ENCODE measurements at regions not wholly inside any gene's neighbourhood (a gene's known extent, or its start where the extent isn't known, plus 50 kb on each side); places are given as distances from the start of the nearest gene placed in this dataset.

DNA sequence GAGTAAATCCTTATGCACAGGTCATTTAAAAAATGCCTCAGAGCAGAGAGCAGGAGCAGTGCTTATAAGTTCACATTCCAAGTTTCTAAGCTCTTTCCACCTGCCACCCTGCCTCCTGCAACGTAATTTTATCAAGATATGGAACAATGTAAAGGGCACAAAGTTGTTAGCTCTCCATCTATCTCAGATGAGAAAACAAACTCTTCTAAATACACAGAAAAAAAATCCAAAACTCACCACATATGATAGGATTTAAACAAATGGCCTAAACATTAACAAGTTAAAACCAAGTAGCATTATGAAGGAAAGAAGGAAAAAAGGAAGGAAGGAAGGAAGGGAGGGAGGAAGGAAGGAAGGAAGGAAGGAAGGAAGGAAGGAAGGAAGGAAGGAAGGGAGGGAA, 1132.8 kb downstream of the GRM8 start:
- no peak overlapping the region for H2AFZ ChIP-seq
- H3K4me3 ChIP-seq: no peak overlapping the region
- no peaks in the 10 kb centered on the region for H3K9me2 ChIP-seq (replicated peaks; ENCODE audit: insufficient read depth)
- H3K27ac ChIP-seq: no peak overlapping the region
- H3K79me2 ChIP-seq: no peaks in the 10 kb centered on the region
- TF ChIP-seq EZH2phosphoT487 (IDR thresholded peaks at IDR 0.05; ENCODE audit: low read depth, severe bottlenecking, unreplicated experiment) (no peak), EZH2 (IDR thresholded peaks at IDR 0.05; ENCODE audit: borderline replicate concordance) (no peak)
- TF ChIP-seq, protein P1, sequence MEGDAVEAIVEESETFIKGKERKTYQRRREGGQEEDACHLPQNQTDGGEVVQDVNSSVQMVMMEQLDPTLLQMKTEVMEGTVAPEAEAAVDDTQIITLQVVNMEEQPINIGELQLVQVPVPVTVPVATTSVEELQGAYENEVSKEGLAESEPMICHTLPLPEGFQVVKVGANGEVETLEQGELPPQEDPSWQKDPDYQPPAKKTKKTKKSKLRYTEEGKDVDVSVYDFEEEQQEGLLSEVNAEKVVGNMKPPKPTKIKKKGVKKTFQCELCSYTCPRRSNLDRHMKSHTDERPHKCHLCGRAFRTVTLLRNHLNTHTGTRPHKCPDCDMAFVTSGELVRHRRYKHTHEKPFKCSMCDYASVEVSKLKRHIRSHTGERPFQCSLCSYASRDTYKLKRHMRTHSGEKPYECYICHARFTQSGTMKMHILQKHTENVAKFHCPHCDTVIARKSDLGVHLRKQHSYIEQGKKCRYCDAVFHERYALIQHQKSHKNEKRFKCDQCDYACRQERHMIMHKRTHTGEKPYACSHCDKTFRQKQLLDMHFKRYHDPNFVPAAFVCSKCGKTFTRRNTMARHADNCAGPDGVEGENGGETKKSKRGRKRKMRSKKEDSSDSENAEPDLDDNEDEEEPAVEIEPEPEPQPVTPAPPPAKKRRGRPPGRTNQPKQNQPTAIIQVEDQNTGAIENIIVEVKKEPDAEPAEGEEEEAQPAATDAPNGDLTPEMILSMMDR (IDR thresholded peaks at IDR 0.05; ENCODE audit: poor library complexity): no peak
- WGBS (ENCODE audit: low lambda C conversion rate, missing lambda C conversion rate): 60% methylated on average over 1 of the region's 1 CpG
- no peak for DNase-seq (ENCODE audit: low spot score)
- no peaks in the 10 kb centered on the region for H3K4me1 ChIP-seq (ENCODE audit: insufficient read depth)
- H3K36me3 ChIP-seq (replicated peaks; ENCODE audit: insufficient read depth, low read depth): no peaks in the 10 kb centered on the region
- H3K9me3 ChIP-seq (ENCODE audit: low read depth): no peaks in the 10 kb centered on the region
- no peak overlapping the region for H3K4me2 ChIP-seq
- H4K20me1 ChIP-seq (ENCODE audit: insufficient read depth, poor library complexity, severe bottlenecking): no peaks in the 10 kb centered on the region
- H3K27me3 ChIP-seq: no peaks in the 10 kb centered on the region

DNA sequence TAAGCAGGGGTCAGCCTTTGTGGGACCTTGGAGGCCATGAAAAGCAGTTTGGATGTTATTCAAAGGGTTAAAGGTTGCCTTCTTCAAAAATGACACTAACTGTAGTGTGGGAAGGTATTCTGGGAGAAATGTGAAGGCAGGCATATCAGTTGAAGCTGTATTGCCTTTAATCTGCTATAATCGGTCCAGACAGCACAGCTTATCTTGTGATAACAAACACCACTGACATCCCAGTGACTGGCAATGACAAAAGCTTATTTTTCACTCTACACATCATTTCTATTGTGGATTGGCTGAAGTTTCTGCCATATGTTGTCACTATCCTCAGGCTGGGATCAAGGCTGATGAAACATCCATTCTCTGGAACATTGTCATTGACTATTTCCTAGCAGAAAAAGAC, 1149.2 kb downstream of the GRM8 start:
- DNase-seq (ENCODE audit: low spot score): no peak
- Histone ChIP-seq H3K27ac (no peak overlapping the region), H4K20me1 (ENCODE audit: insufficient read depth, poor library complexity, severe bottlenecking) (no peaks in the 10 kb centered on the region), H3K27me3 (no peaks in the 10 kb centered on the region), H3K9me3 (ENCODE audit: low read depth) (no peaks in the 10 kb centered on the region), H3K4me3 (no peak overlapping the region), H3K4me1 (ENCODE audit: insufficient read depth) (no peaks in the 10 kb centered on the region), H3K79me2 (no peaks in the 10 kb centered on the region), H3K4me2 (no peak overlapping the region), H3K36me3 (replicated peaks; ENCODE audit: insufficient read depth, low read depth) (no peaks in the 10 kb centered on the region), H3K9me2 (replicated peaks; ENCODE audit: insufficient read depth) (no peaks in the 10 kb centered on the region), H2AFZ (no peak overlapping the region)
- WGBS (ENCODE audit: low lambda C conversion rate, missing lambda C conversion rate): 15% methylated on average over 1 of the region's 1 CpG
- TF ChIP-seq, protein P1 (IDR thresholded peaks at IDR 0.05; ENCODE audit: poor library complexity): no peak
- TF ChIP-seq EZH2phosphoT487 (IDR thresholded peaks at IDR 0.05; ENCODE audit: low read depth, severe bottlenecking, unreplicated experiment): no peak

DNA sequence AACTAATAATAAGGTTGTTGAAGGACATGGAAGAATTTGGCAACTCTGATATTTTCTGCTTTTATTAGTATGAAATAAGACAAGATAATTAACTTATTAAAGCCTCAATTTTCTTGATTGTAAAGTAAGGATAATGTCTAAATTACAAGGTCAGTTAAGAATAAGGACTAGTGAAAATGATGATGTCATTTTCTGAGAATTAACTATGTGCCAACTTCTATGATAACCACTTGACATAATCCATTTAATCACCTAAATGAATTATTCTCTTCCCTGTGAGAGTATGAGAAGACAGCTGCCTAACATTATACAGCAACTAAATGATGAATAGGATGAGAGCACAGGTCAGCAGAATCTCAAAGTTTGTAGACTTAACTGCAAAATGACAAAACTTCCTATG, 1153.4 kb upstream of the POT1 start:
- Histone ChIP-seq H3K4me1 (ENCODE audit: insufficient read depth) (no peaks in the 10 kb centered on the region), H3K27ac (no peak overlapping the region), H3K4me2 (no peak overlapping the region), H3K36me3 (replicated peaks; ENCODE audit: insufficient read depth, low read depth) (no peaks in the 10 kb centered on the region), H3K79me2 (no peaks in the 10 kb centered on the region), H3K9me2 (replicated peaks; ENCODE audit: insufficient read depth) (no peaks in the 10 kb centered on the region), H3K27me3 (no peaks in the 10 kb centered on the region), H2AFZ (no peak overlapping the region), H4K20me1 (ENCODE audit: insufficient read depth, poor library complexity, severe bottlenecking) (no peaks in the 10 kb centered on the region), H3K9me3 (ENCODE audit: low read depth) (no peaks in the 10 kb centered on the region), H3K4me3 (no peak overlapping the region)
- TF ChIP-seq EZH2phosphoT487 (IDR thresholded peaks at IDR 0.05; ENCODE audit: low read depth, severe bottlenecking, unreplicated experiment) (no peak), EZH2 (IDR thresholded peaks at IDR 0.05; ENCODE audit: borderline replicate concordance) (no peak)
- TF ChIP-seq, protein P1 (IDR thresholded peaks at IDR 0.05; ENCODE audit: poor library complexity): no peak
- no peak for DNase-seq (ENCODE audit: low spot score)

DNA sequence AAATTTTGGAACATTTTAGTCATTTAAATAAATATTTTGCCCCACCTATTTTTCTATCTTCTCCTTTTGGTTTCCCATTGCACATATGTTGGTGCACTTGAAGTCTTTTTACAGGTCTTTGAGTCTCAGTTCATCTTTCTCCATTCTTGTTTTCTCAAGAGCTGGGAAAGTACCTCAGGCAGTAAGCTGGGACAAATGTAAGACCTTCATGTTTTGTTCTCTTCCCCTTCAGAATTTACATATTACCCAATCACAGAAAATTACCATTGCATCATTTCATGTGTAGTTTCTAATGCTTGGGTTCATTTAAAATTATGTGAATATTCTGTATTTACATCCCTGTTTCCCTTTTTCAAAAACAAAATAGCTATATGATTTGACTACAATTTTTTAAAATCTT, 1150.0 kb upstream of the POT1 start:
- Histone ChIP-seq H3K27me3 (no peaks in the 10 kb centered on the region), H3K4me3 (no peak overlapping the region), H2AFZ (no peak overlapping the region), H3K79me2 (no peaks in the 10 kb centered on the region), H4K20me1 (ENCODE audit: insufficient read depth, poor library complexity, severe bottlenecking) (no peaks in the 10 kb centered on the region), H3K9me3 (ENCODE audit: low read depth) (no peaks in the 10 kb centered on the region), H3K4me2 (no peak overlapping the region), H3K36me3 (replicated peaks; ENCODE audit: insufficient read depth, low read depth) (no peaks in the 10 kb centered on the region), H3K4me1 (ENCODE audit: insufficient read depth) (no peaks in the 10 kb centered on the region), H3K27ac (no peak overlapping the region), H3K9me2 (replicated peaks; ENCODE audit: insufficient read depth) (no peaks in the 10 kb centered on the region)
- TF ChIP-seq EZH2phosphoT487 (IDR thresholded peaks at IDR 0.05; ENCODE audit: low read depth, severe bottlenecking, unreplicated experiment) (no peak), EZH2 (IDR thresholded peaks at IDR 0.05; ENCODE audit: borderline replicate concordance) (no peak)
- TF ChIP-seq, protein P1 (IDR thresholded peaks at IDR 0.05; ENCODE audit: poor library complexity): no peak
- DNase-seq (ENCODE audit: low spot score): no peak

All from hepatocyte (in vitro differentiated cells).